Caco-2 (cell line): ENCODE measurements at regions not wholly inside any gene's neighbourhood (a gene's known extent, or its start where the extent isn't known, plus 50 kb on each side); places are given as distances from the start of the nearest gene placed in this dataset.
"Not testable (repeated sequence)": the region's sequence is repeated elsewhere in the genome, so short reads cannot be mapped to it uniquely, and the experiment has no call there.

Source experiments
- BruUV-seq: library from RNA; stranded (reverse); fragments of 400-500 nt; replicated peaks from 2 replicates; lab custom pipeline; 2021; lab: Mats Ljungman, UMichigan
- CTCF ChIA-PET: fragments of 300-600 bp; sonication (Branson Sonifier 250); formaldehyde crosslinking; loops from one replicate; lab custom pipeline; 2022; ENCODE audit warnings: antibody characterized with exemption; lab: Charles Lee
- POLR2A ChIA-PET: fragments of 300-600 bp; sonication (Branson Sonifier 250); formaldehyde crosslinking; loops from one replicate; lab custom pipeline; 2022; ENCODE audit warnings: antibody characterized with exemption; lab: Charles Lee
- DNase-seq, 2 experiments: peaks; one replicate each; pipeline versions ENCODE4 v3.0.0 to v3.0.0-alpha.2; 2020 to 2022
- H3K27me3 ChIP-seq: replicated peaks from 2 replicates; pipeline ENCODE4 v1.6.0; 2011; ENCODE audit warnings: low read length; ENCODE audit not compliant: control insufficient read depth, insufficient read depth
- H3K36me3 ChIP-seq: 2 replicates; pipeline ENCODE4 v1.5.1; 2011; ENCODE audit warnings: low read length; ENCODE audit not compliant: control insufficient read depth, insufficient read depth
- H3K4me1 ChIP-seq: fragments of 250-450 bp; sonication (Bioruptor Pico); 2 replicates; pipeline ENCODE4 v1.5.1; 2020; ENCODE audit warnings: mild to moderate bottlenecking
- H3K4me3 ChIP-seq: 2 replicates; pipeline ENCODE4 v1.5.1; 2011; ENCODE audit warnings: low read depth, mild to moderate bottlenecking, control low read depth, low read length
- H3K9me3 ChIP-seq: fragments of 250-450 bp; sonication (Bioruptor Pico); 2 replicates; pipeline ENCODE4 v1.5.1; 2020; ENCODE audit warnings: mild to moderate bottlenecking, moderate library complexity
- H3K27ac Mint-ChIP-seq: one replicate; pipeline ENCODE4 v1.8.0; 2022; ENCODE audit warnings: mixed read lengths; ENCODE audit not compliant: unreplicated experiment
- H3K27me3 Mint-ChIP-seq: one replicate; pipeline ENCODE4 v1.8.0; 2022; ENCODE audit warnings: mixed read lengths; ENCODE audit not compliant: insufficient read depth, unreplicated experiment
- H3K36me3 Mint-ChIP-seq: one replicate; pipeline ENCODE4 v1.8.0; 2022; ENCODE audit warnings: mild to moderate bottlenecking, mixed read lengths; ENCODE audit not compliant: insufficient read depth, unreplicated experiment
- H3K4me1 Mint-ChIP-seq: one replicate; pipeline ENCODE4 v1.8.0; 2022; ENCODE audit warnings: low read depth, mixed read lengths; ENCODE audit not compliant: unreplicated experiment
- H3K4me3 Mint-ChIP-seq: one replicate; pipeline ENCODE4 v1.8.0; 2022; ENCODE audit warnings: mild to moderate bottlenecking, moderate library complexity, mixed read lengths; ENCODE audit not compliant: unreplicated experiment
- H3K9me3 Mint-ChIP-seq: one replicate; pipeline ENCODE4 v1.8.0; 2022; ENCODE audit warnings: mixed read lengths; ENCODE audit not compliant: unreplicated experiment
- intact Hi-C: fragments of 100-400 bp; cut with micrococcal nuclease; formaldehyde crosslinking; loops from one replicate; pipeline ENCODE4 v1.10.0; 2022; ENCODE audit not compliant: unreplicated experiment
- TF ChIP-seq, protein P1 (sequence below), 2 experiments: fragments of 200-600 bp in 1 of 2; IDR thresholded peaks; 1 replicate in 1 of 2; 2 replicates in 1 of 2; pipeline versions ENCODE4 v1.5.1 to v1.8.0; 2011 to 2022; ENCODE audit warnings: antibody characterized with exemption in 1 of 2, control low read depth in 1 of 2, inconsistent platforms in 1 of 2, low read depth in 1 of 2, low read length in 1 of 2, mild to moderate bottlenecking in 1 of 2, moderate library complexity in 1 of 2; ENCODE audit not compliant: insufficient read depth in 1 of 2, severe bottlenecking in 1 of 2, unreplicated experiment in 1 of 2

DNA sequence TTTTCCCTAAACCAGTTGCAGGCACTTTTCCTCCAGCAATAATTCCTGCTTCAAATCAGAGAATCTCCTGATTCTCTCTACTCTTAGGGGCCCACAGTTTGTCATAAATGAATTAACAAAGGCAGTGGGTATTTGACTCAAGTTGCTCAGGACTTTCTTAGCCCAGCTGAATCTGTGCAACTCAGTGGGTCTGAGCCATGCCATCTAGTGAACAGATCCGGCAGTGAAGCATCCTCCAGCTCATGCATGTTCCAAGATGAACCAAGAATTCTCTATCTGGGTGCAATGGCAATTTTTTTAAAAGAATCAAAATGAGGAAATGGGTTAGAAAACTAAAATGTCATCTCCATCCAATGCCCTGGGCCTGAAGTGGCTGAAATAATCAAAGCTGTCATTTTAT lies 575.2 kb upstream of the CDH11 start:
- CTCF ChIA-PET, result no interaction called here
- no peak overlapping the region for H3K27ac Mint-ChIP-seq

DNA sequence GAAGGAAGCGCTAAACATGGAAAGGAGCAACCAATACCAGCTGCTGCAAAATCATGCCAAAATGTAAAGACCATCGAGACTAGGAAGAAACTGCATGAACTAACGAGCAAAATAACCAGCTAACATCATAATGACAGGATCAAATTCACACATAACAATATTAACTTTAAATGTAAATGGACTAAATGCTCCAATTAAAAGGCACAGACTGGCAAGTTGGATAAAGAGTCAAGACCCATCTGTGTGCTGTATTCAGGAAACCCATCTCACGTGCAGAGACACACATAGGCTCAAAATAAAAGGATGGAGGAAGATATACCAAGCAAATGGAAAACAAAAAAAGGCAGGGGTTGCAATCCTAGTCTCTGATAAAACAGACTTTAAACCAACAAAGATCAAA lies 570.0 kb upstream of the CDH11 start:
- POLR2A ChIA-PET, H3K4me1 Mint-ChIP-seq, H3K4me1 ChIP-seq, intact Hi-C loops, H3K9me3 ChIP-seq, H3K36me3 ChIP-seq, H3K36me3 Mint-ChIP-seq, H3K27ac Mint-ChIP-seq, H3K27me3 Mint-ChIP-seq, BruUV-seq, H3K4me3 ChIP-seq, H3K27me3 ChIP-seq, DNase-seq, CTCF ChIA-PET, H3K4me3 Mint-ChIP-seq: not testable (repeated sequence)
- H3K9me3 Mint-ChIP-seq, result peaks cover 19% of the 10 kb centered on the region

More for the DNA sequence above, 575.2 kb upstream of the CDH11 start:
- intact Hi-C loops, result no loop called here
- Histone ChIP-seq H3K9me3 (no peaks in the 10 kb centered on the region), H3K36me3 (no peaks in the 10 kb centered on the region), H3K4me3 (no peak overlapping the region), H3K27me3 (no peaks in the 10 kb centered on the region), H3K4me1 (0 out of 2 replicates have a peak, but pooled peaks cover 3% of the 10 kb centered on the region)
- H3K4me3 Mint-ChIP-seq, result no peak overlapping the region
- H3K9me3 Mint-ChIP-seq, result peaks cover 12% of the 10 kb centered on the region
- TF ChIP-seq, protein P1, sequence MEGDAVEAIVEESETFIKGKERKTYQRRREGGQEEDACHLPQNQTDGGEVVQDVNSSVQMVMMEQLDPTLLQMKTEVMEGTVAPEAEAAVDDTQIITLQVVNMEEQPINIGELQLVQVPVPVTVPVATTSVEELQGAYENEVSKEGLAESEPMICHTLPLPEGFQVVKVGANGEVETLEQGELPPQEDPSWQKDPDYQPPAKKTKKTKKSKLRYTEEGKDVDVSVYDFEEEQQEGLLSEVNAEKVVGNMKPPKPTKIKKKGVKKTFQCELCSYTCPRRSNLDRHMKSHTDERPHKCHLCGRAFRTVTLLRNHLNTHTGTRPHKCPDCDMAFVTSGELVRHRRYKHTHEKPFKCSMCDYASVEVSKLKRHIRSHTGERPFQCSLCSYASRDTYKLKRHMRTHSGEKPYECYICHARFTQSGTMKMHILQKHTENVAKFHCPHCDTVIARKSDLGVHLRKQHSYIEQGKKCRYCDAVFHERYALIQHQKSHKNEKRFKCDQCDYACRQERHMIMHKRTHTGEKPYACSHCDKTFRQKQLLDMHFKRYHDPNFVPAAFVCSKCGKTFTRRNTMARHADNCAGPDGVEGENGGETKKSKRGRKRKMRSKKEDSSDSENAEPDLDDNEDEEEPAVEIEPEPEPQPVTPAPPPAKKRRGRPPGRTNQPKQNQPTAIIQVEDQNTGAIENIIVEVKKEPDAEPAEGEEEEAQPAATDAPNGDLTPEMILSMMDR (IDR thresholded peaks at IDR 0.05; ENCODE audit: insufficient read depth in 1 of 2, low read depth in 1 of 2, low read length in 1 of 2, severe bottlenecking in 1 of 2, unreplicated experiment in 1 of 2), result peak in 1 of 2 experiments; percentile 22
- peaks cover 3% of the 10 kb centered on the region for H3K27me3 Mint-ChIP-seq
- no peaks in the 10 kb centered on the region for H3K36me3 Mint-ChIP-seq
- POLR2A ChIA-PET, result no interaction called here
- DNase-seq, result no peak
- H3K4me1 Mint-ChIP-seq, result no peaks in the 10 kb centered on the region
- BruUV-seq, result no TSS peak

DNA sequence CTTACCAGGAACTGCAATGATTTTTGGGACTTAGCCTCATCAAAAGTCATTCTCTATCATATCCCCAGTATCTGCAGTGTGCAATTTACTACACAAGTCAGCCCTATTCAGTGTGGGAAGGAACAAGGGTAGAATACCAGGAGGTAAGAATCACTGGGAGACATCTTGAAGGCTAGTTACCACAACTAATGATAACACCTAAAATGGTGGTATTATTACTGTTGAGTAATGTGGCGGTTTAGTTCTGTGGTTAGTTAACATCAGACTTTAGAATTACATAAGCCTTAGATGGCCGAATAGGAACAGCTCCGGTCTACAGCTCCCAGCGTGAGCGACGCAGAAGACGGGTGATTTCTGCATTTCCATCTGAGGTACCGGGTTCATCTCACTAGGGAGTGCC lies 567.9 kb upstream of the CDH11 start:
- Mint-ChIP-seq H3K27ac (no peak overlapping the region), H3K27me3 (no peaks in the 10 kb centered on the region), H3K4me3 (no peak overlapping the region), H3K9me3 (peaks cover 10% of the 10 kb centered on the region), H3K36me3 (no peaks in the 10 kb centered on the region), H3K4me1 (no peaks in the 10 kb centered on the region)
- Histone ChIP-seq H3K4me1 (no peaks in the 10 kb centered on the region), H3K9me3 (no peaks in the 10 kb centered on the region), H3K4me3 (no peak overlapping the region), H3K27me3 (no peaks in the 10 kb centered on the region), H3K36me3 (no peaks in the 10 kb centered on the region)
- no TSS peak for BruUV-seq
- intact Hi-C loops, result no loop called here
- TF ChIP-seq, protein P1 (IDR thresholded peaks at IDR 0.05; ENCODE audit: insufficient read depth in 1 of 2, low read depth in 1 of 2, low read length in 1 of 2, severe bottlenecking in 1 of 2, unreplicated experiment in 1 of 2), result no peak
- CTCF ChIA-PET, result no interaction called here
- no peak for DNase-seq
- POLR2A ChIA-PET, result no interaction called here

DNA sequence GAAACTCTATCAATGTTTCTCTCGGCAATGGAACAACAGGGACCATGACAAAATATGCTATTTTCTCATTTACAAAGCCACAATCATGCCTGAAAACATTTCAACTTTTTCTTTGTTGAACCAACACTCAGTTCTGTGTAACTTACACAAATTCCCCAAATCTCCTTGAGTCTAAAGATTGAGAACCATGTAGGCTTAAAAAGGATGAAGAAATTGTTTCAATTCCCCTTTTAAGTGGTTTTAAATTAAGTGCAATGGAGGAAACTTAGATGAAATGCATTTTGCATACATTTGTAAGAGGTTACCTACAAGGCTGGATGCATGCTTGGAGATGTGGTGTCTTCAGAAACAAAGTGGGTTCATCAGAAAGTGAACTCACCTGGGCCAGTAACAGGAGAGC lies 566.4 kb upstream of the CDH11 start:
- intact Hi-C loops, result no loop called here
- TF ChIP-seq, protein P1 (IDR thresholded peaks at IDR 0.05; ENCODE audit: insufficient read depth in 1 of 2, low read depth in 1 of 2, low read length in 1 of 2, severe bottlenecking in 1 of 2, unreplicated experiment in 1 of 2), result no peak
- H3K27me3 ChIP-seq, result no peaks in the 10 kb centered on the region
- Mint-ChIP-seq H3K4me1 (no peaks in the 10 kb centered on the region), H3K4me3 (no peak overlapping the region), H3K9me3 (peaks cover 15% of the 10 kb centered on the region), H3K27ac (no peak overlapping the region), H3K27me3 (no peaks in the 10 kb centered on the region), H3K36me3 (no peaks in the 10 kb centered on the region)
- DNase-seq, result no peak
- H3K4me3 ChIP-seq, result no peak overlapping the region
- H3K36me3 ChIP-seq, result no peaks in the 10 kb centered on the region
- H3K4me1 ChIP-seq, result no peaks in the 10 kb centered on the region
- peaks cover 8% of the 10 kb centered on the region for H3K9me3 ChIP-seq
- ChIA-PET CTCF (no interaction called here), POLR2A (no interaction called here)
- BruUV-seq, result no TSS peak
